Adipocyte (in vitro differentiated cells): ENCODE measurements at regions not wholly inside any gene's neighbourhood (a gene's known extent, or its start where the extent isn't known, plus 50 kb on each side); places are given as distances from the start of the nearest gene placed in this dataset.
"Not testable (repeated sequence)": the region's sequence is repeated elsewhere in the genome, so short reads cannot be mapped to it uniquely, and the experiment has no call there.

Experiments used
- DNase-seq: peaks from one replicate; pipeline ENCODE4 v3.0.0-alpha.2; 2015; ENCODE audit warnings: low read depth
- H3K27me3 ChIP-seq: replicated peaks from 2 replicates; pipeline ENCODE4 v1.7.0; 2013; ENCODE audit warnings: mild to moderate bottlenecking, low read length, moderate library complexity; ENCODE audit not compliant: control insufficient read depth, insufficient read depth
- H3K36me3 ChIP-seq: 2 replicates; pipeline ENCODE4 v1.7.0; 2013; ENCODE audit warnings: low read length, mild to moderate bottlenecking, moderate library complexity; ENCODE audit not compliant: control insufficient read depth, insufficient read depth, severe bottlenecking
- H3K4me1 ChIP-seq: 2 replicates; pipeline ENCODE4 v1.7.0; 2013; ENCODE audit warnings: mild to moderate bottlenecking, low read length, moderate library complexity; ENCODE audit not compliant: control insufficient read depth, insufficient read depth
- H3K4me3 ChIP-seq: 2 replicates; pipeline ENCODE4 v1.7.0; 2013; ENCODE audit warnings: mild to moderate bottlenecking, low read length, moderate library complexity
- H3K9ac ChIP-seq: 2 replicates; pipeline ENCODE4 v1.7.0; 2013; ENCODE audit warnings: mild to moderate bottlenecking, low read length, moderate library complexity
- H3K9me3 ChIP-seq: 2 replicates; pipeline ENCODE4 v1.7.0; 2013; ENCODE audit warnings: mild to moderate bottlenecking, low read length, moderate library complexity; ENCODE audit not compliant: control insufficient read depth

DNA sequence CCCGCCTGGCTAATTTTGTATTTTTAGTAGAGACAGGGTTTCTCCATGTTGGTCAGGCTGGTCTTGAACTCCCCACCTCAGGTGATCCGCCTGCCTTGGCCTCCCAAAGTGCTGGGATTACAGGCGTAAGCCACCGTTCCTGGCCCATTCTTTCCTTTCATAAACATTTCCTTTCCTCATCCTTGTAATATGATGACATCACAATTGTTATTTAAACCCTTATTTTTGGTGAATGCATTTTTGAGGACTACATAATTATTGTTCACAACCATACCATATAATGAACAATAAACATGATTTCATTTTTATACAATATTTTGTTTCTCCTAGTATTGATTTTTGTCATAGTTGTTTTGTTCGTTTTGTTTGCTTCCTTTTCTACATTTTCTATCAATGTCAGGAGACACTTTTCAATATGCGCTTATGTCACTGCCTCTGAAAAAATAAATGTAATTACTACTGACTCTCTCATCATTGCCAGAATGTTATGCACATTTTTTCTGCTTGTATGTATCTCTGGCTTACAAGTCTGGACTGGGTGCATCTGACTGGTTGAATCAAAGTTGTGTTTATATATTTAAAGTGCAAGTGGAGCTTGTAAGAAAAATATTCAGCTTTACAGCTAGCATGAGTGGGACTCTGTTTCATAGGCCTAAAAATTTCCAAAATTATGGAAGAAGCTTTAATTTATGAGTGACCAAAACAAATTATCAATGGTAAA is 2286.3 kb upstream of the RAG2 start:
- H3K36me3 ChIP-seq, result no peaks in the 10 kb centered on the region
- no peak for DNase-seq
- H3K27me3 ChIP-seq, result no peaks in the 10 kb centered on the region

GRCh38 chr11:38867338-38867737 is 2269.3 kb upstream of the RAG2 start:
- no peaks in the 10 kb centered on the region for H3K36me3 ChIP-seq
- peaks cover 15% of the 10 kb centered on the region for H3K9me3 ChIP-seq
- no peaks in the 10 kb centered on the region for H3K4me1 ChIP-seq
- DNase-seq, result no peak
- no peak overlapping the region for H3K4me3 ChIP-seq
- no peaks in the 10 kb centered on the region for H3K27me3 ChIP-seq
- no peak overlapping the region for H3K9ac ChIP-seq

More for the DNA sequence above, 2286.3 kb upstream of the RAG2 start:
- H3K9ac ChIP-seq, result no peak overlapping the region
- no peak overlapping the region for H3K4me3 ChIP-seq
- H3K9me3 ChIP-seq, result no peaks in the 10 kb centered on the region
- no peaks in the 10 kb centered on the region for H3K4me1 ChIP-seq

DNA sequence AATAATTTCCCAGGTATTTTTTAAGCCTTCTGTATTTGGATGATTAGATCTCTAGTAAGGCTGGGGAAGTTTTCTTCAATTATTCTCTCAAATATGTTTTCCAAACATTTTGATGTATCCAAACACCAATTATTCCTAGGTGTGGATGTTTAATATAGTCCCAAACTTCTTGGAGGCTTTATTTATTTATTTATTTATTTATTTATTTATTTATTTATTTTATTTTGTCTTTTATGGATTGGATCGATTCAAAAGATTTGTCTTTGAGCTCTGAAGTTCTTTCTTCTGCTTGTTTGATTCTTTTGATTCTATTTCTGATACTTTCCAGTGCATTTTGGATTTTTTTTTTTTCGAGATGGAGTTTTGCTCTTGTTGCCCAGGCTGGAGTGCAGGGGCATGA is 2267.9 kb upstream of the RAG2 start:
- no peak for DNase-seq
- Histone ChIP-seq H3K4me1 (no peaks in the 10 kb centered on the region), H3K9ac (no peak overlapping the region), H3K36me3 (no peaks in the 10 kb centered on the region), H3K27me3 (no peaks in the 10 kb centered on the region), H3K4me3 (no peak overlapping the region), H3K9me3 (peaks cover 17% of the 10 kb centered on the region)

DNA sequence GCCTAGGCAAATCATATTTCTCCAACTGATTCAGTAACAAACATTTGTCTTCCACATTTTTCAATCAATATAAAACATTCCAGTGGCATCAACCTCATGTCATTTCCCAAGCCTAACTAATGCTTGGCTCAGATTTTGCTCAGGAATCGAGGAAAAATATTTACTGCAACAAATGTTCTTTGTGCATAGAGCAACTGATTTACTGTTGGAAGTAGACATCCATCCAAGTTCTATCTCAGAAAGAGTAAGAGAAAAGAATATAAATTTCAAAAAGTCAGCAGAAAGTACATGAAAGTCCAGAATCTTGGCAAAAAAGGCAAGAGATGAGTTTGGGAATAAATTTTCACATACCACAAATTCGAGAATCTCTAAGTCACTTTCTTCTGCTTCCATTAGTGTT is 2245.0 kb upstream of the RAG2 start:
- Histone ChIP-seq H3K9ac (no peak overlapping the region), H3K36me3 (no peaks in the 10 kb centered on the region), H3K27me3 (no peaks in the 10 kb centered on the region), H3K4me1 (no peaks in the 10 kb centered on the region), H3K9me3 (no peaks in the 10 kb centered on the region), H3K4me3 (no peak overlapping the region)
- no peak for DNase-seq

DNA sequence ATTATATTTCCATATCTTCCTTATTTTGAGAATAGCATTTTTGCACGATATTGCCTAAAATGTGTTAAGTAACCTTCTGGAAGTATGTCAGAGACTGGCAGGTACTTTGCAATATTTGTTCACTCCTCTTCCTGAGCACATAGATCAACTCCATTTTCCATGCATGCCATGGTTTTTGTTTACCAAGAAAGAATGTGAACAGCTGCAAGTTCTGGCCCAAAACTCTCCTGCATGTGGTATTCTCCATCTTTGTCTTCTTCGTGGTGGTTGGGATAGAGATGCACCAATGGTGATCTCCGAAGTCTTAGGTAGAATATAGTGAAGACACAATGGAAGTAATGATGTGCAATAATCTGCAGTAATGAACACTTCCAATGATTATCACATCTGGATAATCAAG is 2241.0 kb upstream of the RAG2 start:
- H3K9me3 ChIP-seq, result no peaks in the 10 kb centered on the region
- no peaks in the 10 kb centered on the region for H3K4me1 ChIP-seq
- no peak overlapping the region for H3K4me3 ChIP-seq
- H3K27me3 ChIP-seq, result no peaks in the 10 kb centered on the region
- no peak for DNase-seq
- no peak overlapping the region for H3K9ac ChIP-seq
- H3K36me3 ChIP-seq, result no peaks in the 10 kb centered on the region

GRCh38 chr11:38835966-38836365 is 2237.9 kb upstream of the RAG2 start:
- no peaks in the 10 kb centered on the region for H3K27me3 ChIP-seq
- H3K9me3 ChIP-seq, result no peaks in the 10 kb centered on the region
- no peak overlapping the region for H3K9ac ChIP-seq
- H3K4me1 ChIP-seq, result no peaks in the 10 kb centered on the region
- DNase-seq, result no peak
- H3K36me3 ChIP-seq, result no peaks in the 10 kb centered on the region
- no peak overlapping the region for H3K4me3 ChIP-seq

DNA sequence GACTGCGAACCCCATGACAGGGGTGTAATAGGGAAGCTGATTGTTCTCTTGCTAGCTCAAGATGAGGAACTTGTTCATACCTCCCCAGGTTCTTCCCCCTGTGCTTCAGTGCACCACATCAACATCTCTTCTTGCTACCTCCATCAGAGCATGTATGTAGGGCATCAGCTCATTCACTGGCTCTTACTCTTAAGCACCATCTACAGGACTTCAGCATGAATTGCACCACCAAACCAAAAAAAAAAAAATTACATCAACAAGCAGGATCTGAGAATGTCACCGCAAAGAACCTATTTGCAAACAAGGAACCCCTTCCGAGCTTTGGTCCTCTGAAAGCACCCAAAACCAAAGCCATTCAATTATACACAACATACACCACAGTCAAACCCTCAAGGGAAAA is 2226.5 kb upstream of the RAG2 start:
- Histone ChIP-seq H3K4me3 (no peak overlapping the region), H3K9me3 (peaks cover 19% of the 10 kb centered on the region), H3K4me1 (no peaks in the 10 kb centered on the region), H3K36me3 (no peaks in the 10 kb centered on the region), H3K9ac (no peak overlapping the region), H3K27me3 (no peaks in the 10 kb centered on the region)
- no peak for DNase-seq

- not testable (repeated sequence) for H3K4me3 ChIP-seq, H3K9me3 ChIP-seq
Observed at GRCh38 chr11:38821786-38822185, 2223.8 kb upstream of the RAG2 start.

GRCh38 chr11:38819981-38820380 is 2221.9 kb upstream of the RAG2 start:
- no peak for DNase-seq
- H3K36me3 ChIP-seq, result no peaks in the 10 kb centered on the region
- H3K4me3 ChIP-seq, result no peak overlapping the region
- no peaks in the 10 kb centered on the region for H3K9me3 ChIP-seq
- H3K4me1 ChIP-seq, result no peaks in the 10 kb centered on the region
- no peaks in the 10 kb centered on the region for H3K27me3 ChIP-seq
- no peak overlapping the region for H3K9ac ChIP-seq

More at GRCh38 chr11:38821786-38822185, 2223.8 kb upstream of the RAG2 start:
- H3K9ac ChIP-seq, H3K36me3 ChIP-seq, H3K4me1 ChIP-seq, H3K27me3 ChIP-seq, DNase-seq: not testable (repeated sequence)

DNA sequence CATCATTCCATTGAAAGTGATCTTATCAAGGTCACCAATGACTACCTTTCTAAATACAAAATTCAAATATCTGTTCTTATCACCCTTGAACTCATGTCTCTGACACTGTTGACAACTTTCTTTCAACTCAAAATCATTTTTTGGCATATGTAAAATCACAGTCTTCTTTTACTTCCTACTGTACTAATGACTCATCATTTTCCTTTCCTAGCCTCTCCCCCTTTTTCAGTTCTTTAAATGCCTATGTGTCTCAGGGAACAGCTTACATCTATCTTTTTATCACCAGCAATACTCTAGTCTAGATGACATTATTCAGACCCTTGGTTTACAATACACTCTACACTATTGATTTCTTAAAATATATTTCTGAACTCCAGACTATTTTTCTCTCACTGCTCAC is 2220.7 kb upstream of the RAG2 start:
- Histone ChIP-seq H3K4me1 (no peaks in the 10 kb centered on the region), H3K27me3 (no peaks in the 10 kb centered on the region), H3K4me3 (no peak overlapping the region), H3K9ac (no peak overlapping the region), H3K36me3 (no peaks in the 10 kb centered on the region), H3K9me3 (no peaks in the 10 kb centered on the region)
- no peak for DNase-seq

DNA sequence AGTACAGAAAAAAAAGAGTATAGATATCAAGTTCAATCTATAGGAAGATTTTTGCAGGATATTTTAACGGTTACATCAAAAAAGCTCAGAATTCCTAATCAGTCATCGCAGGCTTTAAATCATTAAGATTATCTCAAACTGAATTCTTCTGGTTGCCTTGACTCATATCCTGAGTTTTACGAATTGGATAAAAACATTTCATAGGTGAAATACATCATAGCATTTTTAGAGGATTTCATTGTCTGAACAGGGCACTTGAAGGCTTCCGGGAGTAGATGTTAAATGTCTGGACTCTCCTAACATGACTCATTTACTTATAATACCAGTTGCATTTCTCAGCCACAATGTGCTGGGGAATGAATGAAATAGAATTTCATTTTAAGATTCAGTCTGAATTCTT is 2216.6 kb upstream of the RAG2 start:
- no peak for DNase-seq
- Histone ChIP-seq H3K4me3 (no peak overlapping the region), H3K9me3 (no peaks in the 10 kb centered on the region), H3K4me1 (no peaks in the 10 kb centered on the region), H3K9ac (no peak overlapping the region), H3K27me3 (no peaks in the 10 kb centered on the region), H3K36me3 (no peaks in the 10 kb centered on the region)

GRCh38 chr11:38809521-38809920 is 2211.5 kb upstream of the RAG2 start:
- Histone ChIP-seq H3K9me3 (no peaks in the 10 kb centered on the region), H3K36me3 (no peaks in the 10 kb centered on the region), H3K9ac (no peak overlapping the region), H3K4me1 (no peaks in the 10 kb centered on the region), H3K27me3 (no peaks in the 10 kb centered on the region), H3K4me3 (no peak overlapping the region)
- no peak for DNase-seq
